Hepatocyte (in vitro differentiated cells): ENCODE measurements at regions not wholly inside any gene's neighbourhood (a gene's known extent, or its start where the extent isn't known, plus 50 kb on each side); places are given as distances from the start of the nearest gene placed in this dataset.

ENCODE experiments used
- DNase-seq: peaks from one replicate; pipeline ENCODE4 v3.0.0-alpha.2; 2016; ENCODE audit warnings: low spot score
- H2AFZ ChIP-seq: fragments of 200-600 bp; sonication (generic); 2 replicates; pipeline ENCODE4 v1.6.0; 2016; ENCODE audit warnings: antibody characterized with exemption, mild to moderate bottlenecking
- H3K27ac ChIP-seq: fragments of 200-600 bp; sonication (generic); 2 replicates; pipeline ENCODE4 v1.5.1; 2016; ENCODE audit warnings: mild to moderate bottlenecking
- H3K27me3 ChIP-seq: fragments of 200-600 bp; sonication (generic); 2 replicates; pipeline ENCODE4 v1.6.1; 2016
- H3K36me3 ChIP-seq: fragments of 200-600 bp; sonication (generic); replicated peaks from 2 replicates; pipeline ENCODE4 v1.5.1; 2016; ENCODE audit warnings: low read depth; ENCODE audit not compliant: insufficient read depth
- H3K4me1 ChIP-seq: fragments of 200-600 bp; sonication (generic); 2 replicates; pipeline ENCODE4 v1.5.1; 2016; ENCODE audit warnings: mild to moderate bottlenecking, moderate library complexity; ENCODE audit not compliant: insufficient read depth
- H3K4me2 ChIP-seq: fragments of 200-600 bp; sonication (generic); 2 replicates; pipeline ENCODE4 v1.6.0; 2016
- H3K4me3 ChIP-seq: fragments of 200-600 bp; sonication (generic); 2 replicates; pipeline ENCODE4 v1.5.1; 2016; ENCODE audit warnings: mild to moderate bottlenecking
- H3K79me2 ChIP-seq: fragments of 200-600 bp; sonication (generic); 2 replicates; pipeline ENCODE4 v1.6.0; 2017; ENCODE audit warnings: mild to moderate bottlenecking
- H3K9me2 ChIP-seq: fragments of 200-600 bp; sonication (generic); replicated peaks from 2 replicates; pipeline ENCODE4 v1.6.0; 2017; ENCODE audit warnings: mild to moderate bottlenecking; ENCODE audit not compliant: insufficient read depth
- H3K9me3 ChIP-seq: fragments of 200-600 bp; sonication (generic); 2 replicates; pipeline ENCODE4 v1.5.1; 2016; ENCODE audit warnings: low read depth, mild to moderate bottlenecking
- H4K20me1 ChIP-seq: fragments of 200-600 bp; sonication (generic); 2 replicates; pipeline ENCODE4 v1.6.0; 2016; ENCODE audit warnings: mild to moderate bottlenecking; ENCODE audit not compliant: insufficient read depth, poor library complexity, severe bottlenecking
- EZH2 ChIP-seq: fragments of 200-600 bp; sonication (generic); IDR thresholded peaks from 2 replicates; pipeline ENCODE4 v1.6.1; 2016; ENCODE audit warnings: antibody characterized with exemption, mild to moderate bottlenecking, borderline replicate concordance
- EZH2phosphoT487 ChIP-seq: fragments of 200-600 bp; sonication (generic); IDR thresholded peaks from one replicate; pipeline ENCODE4 v1.6.1; 2018; ENCODE audit warnings: antibody characterized with exemption, mild to moderate bottlenecking, low read depth, moderate library complexity; ENCODE audit not compliant: unreplicated experiment, severe bottlenecking
- WGBS: methylation state at CpG from one replicate; pipeline ENCODE4 v1.1.6; 2016; ENCODE audit warnings: low lambda C conversion rate; ENCODE audit errors: missing lambda C conversion rate; 5-methylcytosine and 5-hydroxymethylcytosine counted together
- TF ChIP-seq, protein P1 (sequence below): fragments of 200-600 bp; sonication (generic); IDR thresholded peaks from 2 replicates; pipeline ENCODE4 v1.5.1; 2016; ENCODE audit warnings: antibody characterized with exemption, mild to moderate bottlenecking; ENCODE audit not compliant: poor library complexity

DNA sequence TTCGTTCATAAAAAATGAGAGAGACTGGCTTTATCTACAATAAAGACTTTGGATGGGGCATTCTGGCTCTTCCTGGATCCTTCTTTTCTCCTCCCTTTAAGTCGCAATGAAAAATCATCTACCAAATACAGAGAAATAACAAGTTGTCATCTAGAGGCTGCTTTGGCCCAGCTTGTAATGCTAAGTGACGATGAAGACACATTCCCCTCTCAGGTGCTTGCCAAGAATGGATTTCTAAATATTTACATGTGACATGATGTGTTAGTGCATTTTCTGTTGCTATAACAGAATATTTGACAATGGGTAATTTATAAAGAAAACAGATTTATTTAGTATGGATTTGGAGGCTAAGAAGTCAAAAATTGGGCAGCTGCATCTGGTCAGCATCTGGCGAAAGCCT, 308.6 kb upstream of the NPVF start:
- no peak for DNase-seq
- Histone ChIP-seq H4K20me1 (no peaks in the 10 kb centered on the region), H3K27ac (no peak overlapping the region), H3K4me3 (no peak overlapping the region), H3K4me1 (no peaks in the 10 kb centered on the region), H3K27me3 (no peaks in the 10 kb centered on the region), H3K4me2 (no peak overlapping the region), H2AFZ (no peak overlapping the region), H3K9me2 (no peaks in the 10 kb centered on the region), H3K36me3 (no peaks in the 10 kb centered on the region), H3K79me2 (no peaks in the 10 kb centered on the region), H3K9me3 (no peaks in the 10 kb centered on the region)
- TF ChIP-seq, protein P1, sequence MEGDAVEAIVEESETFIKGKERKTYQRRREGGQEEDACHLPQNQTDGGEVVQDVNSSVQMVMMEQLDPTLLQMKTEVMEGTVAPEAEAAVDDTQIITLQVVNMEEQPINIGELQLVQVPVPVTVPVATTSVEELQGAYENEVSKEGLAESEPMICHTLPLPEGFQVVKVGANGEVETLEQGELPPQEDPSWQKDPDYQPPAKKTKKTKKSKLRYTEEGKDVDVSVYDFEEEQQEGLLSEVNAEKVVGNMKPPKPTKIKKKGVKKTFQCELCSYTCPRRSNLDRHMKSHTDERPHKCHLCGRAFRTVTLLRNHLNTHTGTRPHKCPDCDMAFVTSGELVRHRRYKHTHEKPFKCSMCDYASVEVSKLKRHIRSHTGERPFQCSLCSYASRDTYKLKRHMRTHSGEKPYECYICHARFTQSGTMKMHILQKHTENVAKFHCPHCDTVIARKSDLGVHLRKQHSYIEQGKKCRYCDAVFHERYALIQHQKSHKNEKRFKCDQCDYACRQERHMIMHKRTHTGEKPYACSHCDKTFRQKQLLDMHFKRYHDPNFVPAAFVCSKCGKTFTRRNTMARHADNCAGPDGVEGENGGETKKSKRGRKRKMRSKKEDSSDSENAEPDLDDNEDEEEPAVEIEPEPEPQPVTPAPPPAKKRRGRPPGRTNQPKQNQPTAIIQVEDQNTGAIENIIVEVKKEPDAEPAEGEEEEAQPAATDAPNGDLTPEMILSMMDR, result no peak
- TF ChIP-seq EZH2 (no peak), EZH2phosphoT487 (no peak)
- WGBS, result 88% methylated on average over 4 of the region's 4 CpGs

DNA sequence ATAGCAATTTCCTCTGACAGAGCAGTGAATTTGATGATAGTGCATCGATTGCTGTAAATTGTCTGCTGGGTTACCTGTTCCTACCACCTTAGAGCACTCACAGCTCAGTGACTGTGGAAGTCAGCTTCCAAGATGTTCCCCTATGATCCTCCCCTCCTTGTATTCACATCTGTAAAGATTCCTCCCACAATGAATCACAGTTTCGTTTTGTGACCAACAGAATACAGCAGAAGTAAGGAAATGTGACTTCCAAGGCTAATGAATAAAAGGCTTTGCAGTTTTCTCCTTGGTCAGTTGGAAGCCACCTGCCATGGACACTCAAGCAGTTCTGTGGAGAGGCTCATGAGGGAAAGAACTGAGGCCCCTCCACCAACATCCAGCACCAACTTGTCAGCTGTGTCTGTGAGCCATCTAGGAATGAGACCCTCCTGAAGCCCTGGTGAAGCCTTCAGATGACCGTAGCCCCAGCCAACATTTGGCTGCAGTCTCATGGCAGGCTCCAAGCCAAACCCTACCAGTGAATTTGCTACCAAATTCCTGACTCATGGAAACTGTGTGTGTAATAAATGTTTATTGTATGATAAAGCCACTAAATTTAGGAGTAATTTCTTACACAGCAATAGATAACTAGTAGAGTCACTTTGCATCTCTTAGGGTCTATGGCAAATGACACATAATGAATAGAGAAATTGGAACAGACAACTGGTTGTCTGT, 309.5 kb upstream of the NPVF start:
- Histone ChIP-seq H4K20me1 (no peaks in the 10 kb centered on the region), H3K4me1 (no peaks in the 10 kb centered on the region), H3K27me3 (no peaks in the 10 kb centered on the region), H3K36me3 (no peaks in the 10 kb centered on the region), H3K79me2 (no peaks in the 10 kb centered on the region), H3K9me3 (no peaks in the 10 kb centered on the region), H3K9me2 (no peaks in the 10 kb centered on the region), H3K4me3 (no peak overlapping the region), H3K4me2 (no peak overlapping the region), H2AFZ (no peak overlapping the region), H3K27ac (no peak overlapping the region)
- TF ChIP-seq, protein P1, result no peak
- TF ChIP-seq EZH2phosphoT487, result no peak
- 82% methylated on average over 3 of the region's 3 CpGs for WGBS
- DNase-seq, result no peak

DNA sequence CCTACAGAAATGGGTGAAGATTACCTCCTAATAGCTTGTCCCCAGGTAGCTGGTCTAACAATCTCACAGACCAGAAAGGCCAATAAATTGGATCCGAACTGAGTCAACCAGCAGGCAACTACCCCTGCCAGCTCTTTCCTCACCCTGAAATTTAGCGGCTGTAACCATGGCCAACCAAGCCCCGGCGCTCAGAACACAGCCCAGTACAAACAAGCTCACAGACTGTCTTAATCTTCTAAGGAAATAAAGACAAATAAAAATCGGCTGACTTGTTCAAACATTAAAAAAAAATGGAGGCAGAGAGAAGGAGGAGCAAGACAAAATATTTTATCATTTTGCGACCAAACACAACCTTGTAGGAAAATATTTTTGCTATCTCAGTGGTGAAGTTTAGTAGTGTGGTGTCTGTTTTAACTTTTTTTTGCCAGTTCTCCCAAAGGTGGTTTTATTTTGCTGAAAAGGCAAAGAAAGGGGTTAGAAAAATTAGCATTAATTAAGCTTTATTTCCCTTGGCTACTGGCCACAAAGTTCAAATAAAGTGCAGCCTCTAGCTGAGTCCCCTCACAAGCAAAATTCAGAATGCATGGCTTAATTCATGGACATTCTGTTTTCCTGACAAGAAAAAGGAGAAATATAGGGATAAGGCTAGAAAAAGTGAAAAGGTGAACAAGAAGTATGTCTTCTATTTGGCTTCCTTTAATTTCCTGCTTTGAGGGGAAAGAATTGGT, 313.0 kb upstream of the NPVF start:
- no peak for DNase-seq
- Histone ChIP-seq H3K27me3 (no peaks in the 10 kb centered on the region), H2AFZ (no peak overlapping the region), H3K79me2 (no peaks in the 10 kb centered on the region), H3K27ac (no peak overlapping the region), H3K9me3 (no peaks in the 10 kb centered on the region), H3K36me3 (no peaks in the 10 kb centered on the region), H3K4me3 (no peak overlapping the region), H3K4me2 (no peak overlapping the region), H4K20me1 (no peaks in the 10 kb centered on the region), H3K9me2 (no peaks in the 10 kb centered on the region), H3K4me1 (peaks cover 19% of the 10 kb centered on the region)
- WGBS, result 68% methylated on average over 6 of the region's 6 CpGs
- TF ChIP-seq EZH2 (no peak), EZH2phosphoT487 (no peak)
- TF ChIP-seq, protein P1, result no peak
